8988T (cell line): ENCODE measurements at regions not wholly inside any gene's neighbourhood (a gene's known extent, or its start where the extent isn't known, plus 50 kb on each side); places are given as distances from the start of the nearest gene placed in this dataset.

Source experiments
- DNase-seq: peaks from one replicate; pipeline ENCODE4 v3.0.0; 2011

DNA sequence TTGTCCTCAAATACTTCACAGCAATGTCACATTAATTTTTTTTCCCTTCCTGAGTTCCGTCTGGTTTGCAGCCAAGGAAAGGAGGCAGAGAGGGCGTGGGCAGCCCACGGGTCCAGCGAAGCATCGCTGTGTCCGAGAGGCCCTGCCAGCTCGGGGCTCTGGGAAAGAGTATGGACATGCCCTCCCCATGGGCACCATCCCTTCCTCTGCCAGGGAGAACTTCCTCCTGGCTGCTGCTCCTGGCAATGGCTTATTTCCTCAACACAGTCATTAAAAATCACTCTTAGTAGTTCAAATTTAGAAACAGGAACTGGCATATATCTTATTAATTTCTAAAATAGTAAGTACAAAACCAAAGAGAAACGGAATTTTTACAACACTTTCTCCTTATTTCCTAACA is 115.4 kb downstream of the RIPK4 start:
- no peak for DNase-seq

DNA sequence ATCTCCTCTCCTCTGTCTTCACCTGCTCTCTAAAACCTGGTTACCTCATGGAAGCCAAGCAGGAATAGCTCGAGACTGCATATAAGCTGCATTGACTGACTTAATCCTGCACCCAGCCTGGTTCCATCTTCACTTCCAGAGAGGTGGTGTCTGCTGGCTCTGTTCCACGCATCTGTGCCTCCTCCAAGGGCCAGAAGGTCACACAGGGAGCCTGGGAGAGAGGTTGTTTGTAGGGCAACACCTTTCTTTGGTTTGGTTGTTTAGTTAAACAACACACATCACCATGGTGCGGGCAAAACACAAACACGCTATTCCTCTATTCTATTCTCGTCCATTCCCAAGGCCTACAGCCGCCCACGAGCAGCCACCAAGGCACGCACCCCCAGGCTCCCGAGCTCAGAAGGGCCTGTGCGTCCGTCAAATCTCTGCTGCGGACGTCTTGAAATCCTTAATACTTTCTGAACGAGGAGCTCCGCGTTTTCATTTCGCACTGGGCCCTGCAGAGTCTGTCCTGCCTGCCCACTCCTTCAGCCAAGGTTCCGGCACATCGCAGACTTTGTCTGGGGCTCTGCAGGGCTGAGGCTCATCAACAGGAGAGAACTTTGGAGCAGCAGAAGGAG is 116.2 kb downstream of the RIPK4 start:
- no peak for DNase-seq

DNA sequence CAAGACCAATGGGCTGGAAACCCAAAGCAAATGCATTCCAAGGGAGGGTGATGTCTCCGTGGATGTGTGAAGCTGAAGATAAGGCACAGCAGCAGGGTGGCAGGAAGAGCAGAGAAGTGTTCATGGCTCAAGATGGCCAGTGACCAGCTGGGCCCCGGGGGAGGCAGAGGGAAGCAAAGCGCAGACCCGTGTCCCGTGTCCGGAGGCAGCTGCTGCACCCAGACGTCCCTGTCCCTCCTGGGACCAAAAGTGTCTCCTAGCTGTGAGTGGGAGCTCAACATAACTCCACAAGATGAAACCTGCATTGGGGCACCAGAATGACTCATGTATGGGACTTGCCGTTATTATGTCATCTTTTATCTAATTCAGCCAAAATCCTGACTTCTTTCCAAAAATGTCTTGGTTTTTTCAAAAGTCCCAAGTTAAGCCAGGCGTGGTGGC is 118.2 kb downstream of the RIPK4 start:
- no peak for DNase-seq

DNA sequence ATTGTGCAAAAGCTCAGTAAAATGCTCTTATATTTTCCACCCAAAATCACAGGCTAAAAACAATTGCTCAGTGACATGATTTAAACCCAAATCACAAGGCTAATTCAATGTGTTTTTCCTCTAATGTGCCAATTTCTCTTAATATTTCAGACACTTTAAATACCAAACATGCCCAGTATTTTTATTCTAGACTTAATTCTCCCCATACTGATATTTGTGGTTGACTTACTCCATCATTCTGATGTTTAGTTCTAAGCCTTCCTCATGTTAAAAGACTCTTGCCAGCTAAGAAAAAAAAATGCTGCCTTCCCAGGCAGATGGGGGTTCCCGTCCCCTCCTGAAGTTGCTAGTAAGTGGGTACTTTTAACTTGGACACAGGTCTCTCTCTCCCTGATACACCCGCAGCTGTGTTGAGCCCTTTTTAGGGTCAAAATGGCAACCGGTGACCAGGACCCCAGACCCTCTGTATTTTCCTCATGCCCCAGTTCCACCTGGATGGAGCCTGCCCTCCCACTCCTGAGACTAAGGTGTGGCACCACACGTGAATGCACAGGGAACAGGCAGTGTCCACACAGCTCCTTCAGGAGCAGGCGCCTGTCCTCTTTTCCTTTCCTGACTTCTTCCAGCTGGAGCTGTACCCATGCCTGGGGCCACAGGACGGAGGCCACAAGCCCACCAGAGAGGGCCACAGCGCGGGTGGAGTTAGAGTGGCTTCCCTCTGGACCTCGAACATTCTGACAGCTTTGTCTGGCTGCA is 118.9 kb downstream of the RIPK4 start:
- no peak for DNase-seq

DNA sequence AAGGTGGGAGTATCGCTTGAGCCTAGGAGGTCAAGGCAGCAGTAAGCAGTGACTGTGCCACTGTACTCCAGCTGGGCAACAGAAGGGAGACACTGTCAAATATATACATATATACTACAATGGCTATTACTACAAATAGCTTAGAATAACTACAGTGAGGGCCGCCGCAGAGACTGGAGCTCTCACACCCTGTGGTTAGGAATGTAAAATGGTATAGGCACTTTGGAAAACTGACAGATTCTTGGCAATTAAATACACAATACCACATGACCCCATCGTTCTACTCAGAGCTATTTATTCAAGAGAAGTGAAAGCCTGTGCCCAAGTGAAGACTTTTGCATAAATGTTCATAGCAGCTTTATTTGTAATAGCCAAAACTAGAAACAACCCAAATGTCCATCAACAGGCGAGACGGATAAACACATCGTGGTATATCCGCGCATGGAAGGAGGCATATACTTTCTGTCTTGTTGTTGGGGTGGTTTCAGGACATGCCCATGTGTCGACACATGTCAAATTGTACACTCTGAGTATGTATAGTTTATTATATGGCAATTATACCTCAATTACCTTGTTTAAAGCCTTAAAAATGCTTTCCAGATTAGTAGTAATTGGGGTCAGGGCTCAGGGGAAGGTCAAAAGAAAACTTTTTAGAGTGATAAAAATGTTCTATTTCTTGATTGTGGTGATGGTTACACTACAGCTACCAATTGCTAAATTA is 123.4 kb downstream of the RIPK4 start:
- no peak for DNase-seq

DNA sequence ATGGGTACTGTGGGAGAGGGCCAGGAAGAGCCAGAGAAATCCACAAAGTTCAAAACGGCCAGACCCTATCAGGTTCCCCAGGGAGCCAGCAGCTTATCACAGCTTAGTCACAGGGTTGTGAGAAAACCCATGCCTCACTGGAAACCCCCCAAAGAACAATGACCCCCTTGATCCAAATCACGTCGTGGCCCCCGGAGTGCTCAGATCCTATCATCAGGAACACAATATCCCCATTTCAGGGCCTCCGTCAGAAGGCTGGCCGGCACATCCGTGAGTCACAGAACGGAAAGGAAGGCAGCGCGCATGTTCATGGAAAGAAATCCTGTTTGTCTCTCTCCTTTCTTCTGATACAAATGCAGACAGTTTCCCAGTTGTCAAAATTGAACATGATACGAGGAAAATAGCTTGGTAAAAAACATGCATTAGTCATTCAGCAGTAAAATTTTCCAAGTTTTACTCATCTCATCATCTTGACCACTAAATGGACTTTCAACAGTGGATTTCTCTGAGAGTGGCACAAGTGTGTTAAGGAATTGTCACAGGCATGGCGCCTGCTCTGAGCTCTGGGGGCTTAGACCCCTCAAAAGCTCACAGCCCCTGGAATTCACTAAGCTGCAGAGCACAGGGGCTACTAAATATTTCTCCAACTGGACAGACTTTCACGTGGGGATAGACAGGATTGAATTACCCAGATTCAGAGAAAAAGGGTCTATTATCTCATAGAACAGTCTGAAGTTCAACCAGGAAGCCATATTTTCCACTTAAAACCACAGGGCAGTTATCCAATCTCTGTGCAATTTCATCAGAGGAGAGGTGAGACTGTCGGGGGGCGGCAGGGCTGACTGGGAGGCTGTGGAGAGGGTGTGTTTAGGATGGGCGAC is 124.8 kb downstream of the RIPK4 start:
- DNase-seq = no peak

DNA sequence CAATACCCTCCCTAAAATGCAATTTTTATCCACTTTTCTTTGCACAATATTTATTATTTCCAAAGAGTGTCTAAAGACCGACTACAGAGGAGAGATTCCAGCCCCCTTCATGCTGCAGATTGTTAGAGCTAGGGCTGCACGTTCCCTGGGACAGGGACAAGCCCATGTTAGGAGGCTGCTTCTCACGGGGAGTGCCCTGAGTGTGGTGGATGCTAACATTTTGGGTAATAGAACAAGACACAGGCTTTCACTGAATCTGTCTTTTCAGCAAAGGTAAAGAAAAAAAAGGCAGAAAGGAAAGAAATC is 125.4 kb downstream of the RIPK4 start:
- no peak for DNase-seq

DNA sequence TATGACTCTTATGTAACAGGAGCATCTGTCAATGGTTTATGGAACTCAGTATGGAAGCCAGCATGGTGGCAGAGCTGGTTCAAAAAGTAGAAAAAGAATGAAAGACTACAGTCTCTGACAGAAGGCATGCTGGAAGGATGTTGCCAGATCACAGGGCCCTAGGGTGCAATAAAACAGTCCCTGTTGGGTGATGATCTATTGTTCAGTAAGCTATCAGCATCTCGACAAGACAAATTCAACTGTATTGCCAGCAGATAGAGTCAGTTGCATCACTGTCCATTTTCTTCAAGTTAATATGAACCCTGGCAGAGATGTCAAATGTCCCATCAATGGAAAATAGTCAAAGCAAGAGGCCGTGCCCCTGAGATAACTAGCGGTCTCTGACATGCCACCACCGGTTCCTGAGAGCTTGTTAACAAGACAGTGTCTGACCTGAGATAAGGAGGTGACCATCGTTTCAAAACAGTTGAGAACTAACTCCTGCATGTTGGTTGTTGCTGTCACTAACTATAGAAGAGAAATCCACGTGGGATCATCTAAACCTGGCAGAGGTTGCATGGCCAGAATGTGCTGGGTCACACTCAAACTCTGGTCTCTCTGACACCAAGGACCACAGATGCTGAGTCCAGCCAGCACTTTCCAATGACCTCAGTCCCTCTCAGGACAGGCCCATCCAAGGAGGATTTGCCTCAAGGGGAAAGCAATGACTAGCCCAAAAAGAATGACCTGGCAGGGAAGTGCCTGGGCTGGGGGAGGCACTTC is 125.9 kb downstream of the RIPK4 start:
- no peak for DNase-seq

DNA sequence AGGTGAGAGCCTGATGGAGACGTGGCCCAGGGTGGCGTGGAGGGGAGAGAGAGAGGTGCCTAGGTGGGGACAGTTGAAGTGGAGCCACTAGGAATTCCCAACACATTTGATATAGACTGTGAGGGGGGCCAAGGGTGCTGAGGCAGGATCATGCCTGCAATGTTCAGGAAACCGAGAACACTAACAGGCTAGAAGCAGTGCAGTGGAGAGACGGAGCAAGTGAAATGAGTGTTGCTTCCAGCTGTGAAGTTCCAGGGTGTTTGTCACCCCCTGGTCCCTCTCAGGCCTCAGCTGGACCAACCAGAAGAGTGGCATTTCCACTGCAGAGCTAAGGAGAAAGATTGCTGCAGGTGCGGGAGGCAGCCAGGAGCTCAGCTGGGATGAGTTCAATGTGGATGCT is 127.1 kb downstream of the RIPK4 start:
- no peak for DNase-seq

DNA sequence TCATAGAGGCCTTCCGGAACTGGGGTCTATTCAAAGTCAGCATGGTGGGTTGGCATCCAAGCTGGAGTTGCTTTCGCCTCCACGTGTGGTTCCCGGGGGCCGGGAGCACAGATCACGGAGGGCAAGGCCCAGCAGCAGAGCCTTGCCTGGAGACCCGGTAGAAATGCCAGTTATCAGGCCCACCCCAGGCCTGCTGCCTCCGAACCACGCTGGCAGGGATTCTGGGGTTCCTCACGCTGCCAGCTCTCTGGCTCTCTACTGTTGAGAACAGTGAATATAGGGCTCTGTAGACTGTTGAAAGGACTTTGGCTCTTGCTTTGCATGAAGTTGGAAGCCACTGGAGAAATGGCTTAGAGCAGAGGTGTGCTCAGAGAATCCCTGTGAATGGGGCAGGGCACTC is 127.5 kb downstream of the RIPK4 start:
- DNase-seq = no peak

DNA sequence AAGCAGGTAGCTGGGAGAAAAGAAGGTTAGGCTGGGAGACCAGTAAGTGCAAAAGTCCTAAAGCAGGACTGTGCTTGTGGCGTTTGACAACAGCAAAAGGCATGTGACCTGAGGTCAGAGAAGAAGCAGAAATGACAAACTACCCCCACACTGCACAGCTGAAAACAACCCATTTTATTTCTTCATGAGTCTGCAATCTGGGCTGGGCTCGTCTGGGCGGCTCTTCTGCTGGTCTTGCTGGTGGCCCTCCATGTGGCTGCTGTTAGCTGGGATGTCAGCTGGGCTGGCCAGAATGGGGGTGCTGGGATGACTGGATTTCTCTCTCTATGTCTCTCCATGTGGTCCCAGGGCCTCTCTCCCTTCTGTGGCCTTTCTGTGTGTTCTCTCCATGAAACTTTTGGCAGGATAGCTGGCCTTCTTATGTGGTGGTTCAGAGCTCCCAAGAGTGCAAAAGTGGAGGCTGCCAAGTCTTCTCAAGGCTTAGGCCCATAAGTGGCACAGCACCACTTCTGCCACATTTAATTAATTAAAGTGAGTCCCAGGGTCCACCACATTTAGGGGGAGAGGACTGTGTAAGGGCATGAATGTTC is 128.6 kb downstream of the RIPK4 start:
- no peak for DNase-seq

DNA sequence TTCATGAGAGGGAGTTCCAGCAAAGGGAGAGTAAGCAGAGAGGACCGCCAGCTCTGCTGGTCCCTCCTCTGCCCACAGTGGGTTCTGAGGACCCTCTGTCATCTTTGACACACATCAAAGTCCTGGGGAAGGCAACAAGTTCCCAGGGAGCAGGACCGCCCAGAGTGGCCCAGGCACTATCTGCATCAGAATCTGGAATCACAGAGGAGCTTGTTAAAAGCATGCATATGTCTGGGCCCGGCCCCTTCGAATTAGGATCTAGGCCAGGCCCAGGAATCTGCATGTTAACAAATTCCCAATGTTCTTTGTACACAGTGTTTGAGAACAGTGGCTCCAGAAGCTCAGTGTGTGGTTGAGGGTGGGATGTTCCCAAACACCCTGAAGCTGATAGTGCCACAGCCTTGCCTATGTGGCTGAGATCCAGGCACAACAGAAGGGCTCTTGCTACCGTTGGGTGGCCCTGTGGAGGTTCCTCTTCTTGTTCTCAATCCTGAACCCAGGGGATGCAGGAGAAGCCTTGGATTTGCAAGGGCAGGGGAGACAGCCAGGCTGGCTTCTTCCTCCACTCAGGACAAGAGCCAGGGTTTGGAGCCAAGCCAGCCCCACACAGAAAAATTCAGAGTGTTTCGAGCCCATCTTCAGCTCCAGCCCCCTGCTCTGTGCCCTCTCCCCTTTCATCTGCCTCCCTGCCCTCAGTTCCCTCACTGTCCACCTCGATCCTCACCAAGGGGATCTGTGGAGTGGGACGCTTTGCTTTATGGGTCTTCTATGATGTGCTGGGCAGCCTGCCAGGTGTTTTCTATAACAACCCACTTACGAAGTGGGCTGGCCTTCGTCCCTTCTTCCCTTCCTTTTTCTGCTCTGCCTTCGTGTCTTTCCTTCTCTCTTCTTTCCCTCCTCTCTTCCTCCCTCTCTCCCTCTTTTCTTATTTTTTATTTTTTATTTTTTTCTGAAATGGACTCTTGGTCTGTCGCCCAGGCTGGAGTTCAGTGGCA is 129.0 kb upstream of the TMPRSS2 start:
- DNase-seq = no peak

DNA sequence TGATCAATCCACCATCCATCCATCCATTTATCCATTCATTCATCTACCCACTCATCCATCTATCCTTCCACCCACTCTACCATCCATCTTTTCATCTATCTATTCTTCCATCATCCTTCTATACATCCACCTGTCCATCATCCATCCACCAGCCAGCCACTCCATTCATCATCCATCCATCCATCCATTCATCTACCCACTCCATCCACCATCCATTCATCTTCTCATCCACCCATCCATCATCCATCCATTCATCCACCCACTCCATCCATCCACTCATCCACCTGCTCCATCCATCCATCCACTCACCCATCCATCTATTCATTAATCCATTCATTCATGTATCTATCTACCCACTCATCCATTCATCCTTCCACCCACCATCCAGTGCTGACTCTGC is 127.9 kb upstream of the TMPRSS2 start:
- no peak for DNase-seq

DNA sequence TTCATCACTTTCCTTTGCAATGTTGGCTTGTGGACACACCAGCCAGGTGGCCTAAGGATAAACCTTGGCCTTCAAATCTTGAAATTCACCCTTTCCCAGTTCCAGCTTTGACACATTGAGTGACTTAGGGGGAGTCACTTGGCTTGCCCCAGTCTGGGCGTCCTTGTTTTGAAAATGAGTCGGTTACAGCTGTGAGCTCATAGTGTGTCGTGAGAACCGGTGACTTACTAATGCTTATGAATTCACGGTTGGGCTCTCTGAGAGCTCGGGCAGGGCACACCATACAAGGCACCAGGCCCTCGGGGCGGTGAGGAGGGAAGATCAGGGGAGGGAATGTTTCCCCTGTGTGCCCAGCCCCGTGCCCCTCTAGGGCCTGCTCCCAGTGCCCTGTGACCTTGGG is 126.9 kb upstream of the TMPRSS2 start:
- DNase-seq = no peak

DNA sequence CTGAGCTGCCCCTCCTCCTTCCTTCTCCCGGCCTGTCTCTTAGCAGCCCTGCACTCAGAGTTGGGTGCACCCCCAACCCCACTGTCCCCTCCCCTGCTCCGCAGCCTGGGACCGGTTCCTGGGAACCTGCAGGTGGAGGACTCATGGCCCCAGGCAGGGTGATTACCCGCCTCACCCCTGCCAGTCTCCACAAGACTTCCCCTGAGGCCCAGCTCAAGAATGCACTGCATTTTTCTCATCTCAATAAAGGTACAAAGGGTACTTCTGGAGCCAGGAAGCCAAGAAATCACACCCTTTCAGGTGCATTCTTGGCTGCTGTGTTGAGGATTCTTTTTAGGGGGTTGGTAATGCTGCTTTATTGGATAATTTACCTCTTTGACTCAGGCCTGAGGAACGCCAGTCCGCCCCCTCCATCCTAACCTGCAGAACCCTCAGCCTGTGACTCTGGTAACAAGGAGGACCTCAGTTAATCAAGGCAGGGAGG is 126.3 kb upstream of the TMPRSS2 start:
- no peak for DNase-seq

DNA sequence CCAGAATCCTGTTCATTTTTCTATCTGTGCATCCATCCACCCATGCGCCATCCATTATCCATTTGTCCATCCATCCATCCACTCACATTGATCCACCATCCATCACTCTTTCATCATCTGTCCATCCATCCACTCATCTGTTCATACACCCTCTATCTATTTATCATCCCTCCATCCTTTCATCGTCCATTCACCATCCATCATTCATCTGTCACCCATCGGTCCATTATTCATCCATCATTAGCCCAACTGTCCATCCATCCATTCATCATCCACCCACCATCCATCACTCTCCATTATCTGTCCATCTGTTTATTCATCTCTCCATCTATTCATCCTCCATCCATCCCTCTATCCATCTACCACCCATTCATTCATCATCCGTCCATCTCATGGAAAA is 125.7 kb upstream of the TMPRSS2 start:
- DNase-seq = no peak

DNA sequence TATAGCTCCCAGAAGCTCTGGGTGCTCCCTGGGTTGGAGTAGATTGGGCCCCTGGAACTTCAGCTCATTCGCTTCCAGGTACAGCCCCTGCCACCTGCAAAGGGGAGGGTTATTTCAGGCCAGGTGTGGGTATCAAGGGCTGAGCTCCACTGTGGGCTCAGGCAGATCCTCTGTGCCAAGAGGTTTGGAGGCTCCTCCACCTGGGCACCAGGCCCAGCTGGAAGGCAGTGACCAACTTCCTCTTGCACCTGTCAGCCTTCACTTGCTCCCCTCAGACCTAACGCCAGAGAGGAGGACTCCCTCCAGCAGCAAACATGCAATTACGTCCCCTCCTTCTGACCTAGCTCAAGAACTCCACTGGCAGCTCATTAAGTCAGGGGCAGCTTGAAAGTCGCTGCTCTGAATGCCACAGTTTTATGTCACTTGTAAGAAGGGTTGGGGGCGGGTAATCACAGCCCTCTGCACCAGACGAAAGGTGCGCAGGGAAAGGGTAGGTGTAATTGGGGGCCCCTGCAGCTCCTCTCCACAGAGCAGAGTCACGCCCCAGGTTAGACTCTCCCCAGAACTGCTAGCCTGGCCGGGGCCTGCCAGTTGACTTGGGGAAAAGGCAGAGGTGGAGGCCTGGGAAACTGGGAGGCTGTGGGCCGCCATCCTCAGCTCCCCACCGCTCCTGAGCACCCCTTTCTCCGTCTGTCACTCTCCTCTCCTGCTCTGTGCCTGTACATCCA is 125.0 kb upstream of the TMPRSS2 start:
- no peak for DNase-seq

DNA sequence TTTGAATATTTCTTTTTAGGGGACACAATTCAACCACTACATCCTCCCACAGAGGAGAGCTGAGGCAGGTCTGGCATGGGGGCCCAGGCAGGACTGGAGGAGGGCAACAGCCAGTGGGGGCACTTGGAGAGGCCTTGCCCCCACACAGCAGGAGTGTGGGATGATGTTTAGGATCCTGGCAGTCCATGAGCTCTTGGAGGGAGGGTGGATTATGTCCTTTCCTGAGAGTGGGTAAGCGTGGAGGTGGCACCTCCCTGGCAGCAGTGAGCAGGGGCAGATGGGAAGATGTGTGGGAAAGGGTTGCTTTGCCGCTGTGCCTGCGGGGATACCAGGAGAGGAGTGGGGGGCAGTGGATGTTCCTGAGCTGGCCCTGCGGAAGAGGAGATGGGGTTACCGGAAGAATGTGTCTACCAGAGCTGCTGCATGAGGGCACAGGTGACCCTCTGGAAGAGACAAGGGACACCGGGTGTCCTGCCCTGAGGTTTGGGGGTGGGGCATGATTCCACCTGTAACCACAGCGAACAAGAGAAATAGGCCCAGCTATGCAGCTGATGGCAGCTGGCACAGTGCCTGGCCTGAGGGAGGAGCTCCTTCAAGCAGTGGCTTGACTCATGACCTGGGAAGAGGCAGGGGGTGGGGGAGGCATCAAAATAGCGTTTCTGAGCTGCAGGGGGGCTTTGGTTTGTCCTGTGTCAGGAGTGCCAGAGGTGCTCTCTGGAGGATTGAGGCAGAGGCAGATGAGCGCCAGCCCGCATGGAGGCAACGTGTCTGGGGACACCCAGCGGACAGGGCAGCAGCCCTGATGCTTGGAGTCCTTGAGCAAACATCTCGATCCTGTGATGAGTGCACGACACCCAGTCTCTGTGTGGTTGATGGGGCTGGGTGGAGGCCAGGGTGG is 123.9 kb upstream of the TMPRSS2 start:
- DNase-seq = no peak

DNA sequence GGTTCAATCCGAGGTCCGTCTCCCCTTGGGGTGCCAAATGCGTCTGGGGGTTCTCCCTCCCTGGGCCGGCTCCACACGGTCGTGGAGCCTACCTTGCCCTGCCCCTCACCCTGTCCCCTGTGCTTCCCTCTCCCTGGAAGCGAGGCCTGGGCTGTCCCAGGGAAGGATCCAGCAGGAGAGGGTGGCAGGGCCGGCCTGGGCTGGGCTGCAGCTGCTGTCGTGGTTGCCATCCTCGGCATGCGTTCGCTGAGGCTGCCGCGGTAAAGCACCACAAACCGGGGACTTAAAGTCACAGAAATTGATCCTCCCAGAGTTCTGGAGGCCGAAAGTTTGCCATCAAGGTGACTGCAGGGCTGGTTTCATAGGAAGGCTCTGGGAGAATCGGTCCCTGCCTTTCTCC is 123.0 kb upstream of the TMPRSS2 start:
- no peak for DNase-seq
